ENCODE measurements at regions not wholly inside any gene's neighbourhood (a gene's known extent, or its start where the extent isn't known, plus 50 kb on each side); places are given as distances from the start of the nearest gene placed in this dataset.

- TF ChIP-seq EZH2phosphoT487 (IDR thresholded peaks at IDR 0.05; ENCODE audit: low read depth, severe bottlenecking, unreplicated experiment) (no peak), CTCF (IDR thresholded peaks at IDR 0.05; ENCODE audit: poor library complexity) (no peak)
Observed at GRCh38 chr2:240206630-240207029, 66.2 kb upstream of the OTOS start.
